OCI-LY1 (cell line): ENCODE measurements at regions not wholly inside any gene's neighbourhood (a gene's known extent, or its start where the extent isn't known, plus 50 kb on each side); places are given as distances from the start of the nearest gene placed in this dataset.

Experiments
- H2AFZ ChIP-seq: fragments of 200-600 bp; sonication (generic), shearing (Covaris generic); 2 replicates; pipeline ENCODE4 v1.6.0; 2014; ENCODE audit warnings: antibody characterized with exemption, mild to moderate bottlenecking, low read length
- H3F3A ChIP-seq: fragments of 200-600 bp; sonication (generic), shearing (Covaris generic); 2 replicates; pipeline ENCODE4 v1.6.0; 2014; ENCODE audit warnings: mild to moderate bottlenecking, antibody characterized with exemption, low read length, moderate library complexity; ENCODE audit not compliant: insufficient read depth
- H3K27ac ChIP-seq: fragments of 200-600 bp; sonication (generic); 2 replicates; pipeline ENCODE4 v1.5.1; 2014; ENCODE audit warnings: low read length, mixed run types, mild to moderate bottlenecking, low read depth; ENCODE audit not compliant: poor library complexity, severe bottlenecking
- H3K27me3 ChIP-seq: fragments of 200-600 bp; sonication (generic); 2 replicates; pipeline ENCODE4 v1.6.0; 2014; ENCODE audit warnings: antibody characterized with exemption, mild to moderate bottlenecking, low read length, moderate library complexity; ENCODE audit not compliant: insufficient read depth
- H3K36me3 ChIP-seq: fragments of 200-600 bp; sonication (generic); 2 replicates; pipeline ENCODE4 v1.6.1; 2014; ENCODE audit warnings: mild to moderate bottlenecking, antibody characterized with exemption, low read length, moderate library complexity, mixed read lengths; ENCODE audit not compliant: insufficient read depth
- H3K4me1 ChIP-seq: fragments of 200-600 bp; sonication (generic); 2 replicates; pipeline ENCODE4 v1.5.1; 2014; ENCODE audit warnings: mild to moderate bottlenecking, low read length, moderate library complexity; ENCODE audit not compliant: insufficient read depth, severe bottlenecking
- H3K4me2 ChIP-seq: fragments of 200-600 bp; sonication (generic), shearing (Covaris generic); 2 replicates; pipeline ENCODE4 v1.6.1; 2014; ENCODE audit warnings: low read length
- H3K4me3 ChIP-seq: fragments of 200-600 bp; sonication (generic); 2 replicates; pipeline ENCODE4 v1.5.1; 2014; ENCODE audit warnings: low read length, low read depth, mild to moderate bottlenecking, mixed read lengths; ENCODE audit not compliant: poor library complexity, severe bottlenecking
- H3K79me2 ChIP-seq: fragments of 200-600 bp; shearing (Covaris generic); 2 replicates; pipeline ENCODE4 v1.6.1; 2016; ENCODE audit warnings: mixed run types, low read length, mixed read lengths; ENCODE audit not compliant: insufficient read depth
- H3K9ac ChIP-seq: fragments of 200-600 bp; sonication (generic), shearing (Covaris generic); 2 replicates; pipeline ENCODE4 v1.6.1; 2014; ENCODE audit warnings: mild to moderate bottlenecking, low read length, mixed read lengths
- H3K9me2 ChIP-seq: fragments of 200-600 bp; sonication (generic), shearing (Covaris generic); 2 replicates; pipeline ENCODE4 v1.6.1; 2014; ENCODE audit warnings: low read depth, mild to moderate bottlenecking, low read length, mixed read lengths
- H3K9me3 ChIP-seq: fragments of 200-600 bp; shearing (Covaris generic); 2 replicates; pipeline ENCODE4 v1.6.1; 2014; ENCODE audit warnings: low read length, mixed read lengths
- H4K20me1 ChIP-seq: fragments of 200-600 bp; sonication (generic), shearing (Covaris generic); 2 replicates; pipeline ENCODE4 v1.6.0; 2016; ENCODE audit warnings: mild to moderate bottlenecking, low read length; ENCODE audit not compliant: insufficient read depth
- CTCF ChIP-seq: fragments of 200-600 bp; sonication (generic), shearing (Covaris generic); IDR thresholded peaks from 2 replicates; pipeline ENCODE4 v1.5.1; 2017; ENCODE audit warnings: mild to moderate bottlenecking, antibody characterized with exemption, low read length, moderate library complexity, mixed read lengths
- EZH2 ChIP-seq: fragments of 200-600 bp; sonication (generic), shearing (Covaris generic); IDR thresholded peaks from 2 replicates; pipeline ENCODE4 v1.8.0; 2017; ENCODE audit warnings: borderline replicate concordance, mixed run types, mild to moderate bottlenecking, antibody characterized with exemption, low read length, moderate library complexity, mixed read lengths

DNA sequence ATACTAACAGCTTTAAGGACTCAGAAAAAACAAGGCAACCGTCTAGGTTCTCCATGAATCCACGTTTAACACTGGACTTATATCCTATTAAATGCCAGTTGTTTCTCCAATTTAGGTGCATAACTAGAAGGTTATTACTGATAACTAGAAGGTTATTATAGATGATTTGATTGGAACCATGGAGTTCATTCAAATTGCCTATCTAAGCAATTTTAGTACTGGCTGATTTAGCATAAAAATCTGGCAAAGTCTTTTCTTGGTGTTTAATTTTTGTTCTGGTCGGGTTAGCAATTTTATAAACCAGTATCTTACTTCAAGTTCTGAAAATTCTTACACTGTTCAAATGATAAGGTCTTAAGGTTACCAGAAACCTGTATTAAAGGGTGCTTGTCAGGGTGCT is 672.8 kb upstream of the GNPDA2 start:
- no peaks in the 10 kb centered on the region for H4K20me1 ChIP-seq
- H3F3A ChIP-seq: no peaks in the 10 kb centered on the region
- no peaks in the 10 kb centered on the region for H3K9me3 ChIP-seq
- no peak overlapping the region for H3K27ac ChIP-seq
- TF ChIP-seq EZH2: no peak
- TF ChIP-seq CTCF: no peak
- H3K4me2 ChIP-seq: no peak overlapping the region
- no peaks in the 10 kb centered on the region for H3K9me2 ChIP-seq
- H3K4me1 ChIP-seq: no peaks in the 10 kb centered on the region
- H3K79me2 ChIP-seq: no peaks in the 10 kb centered on the region
- no peaks in the 10 kb centered on the region for H3K36me3 ChIP-seq
- H3K9ac ChIP-seq: no peak overlapping the region
- H2AFZ ChIP-seq: no peak overlapping the region
- no peak overlapping the region for H3K4me3 ChIP-seq
- H3K27me3 ChIP-seq: no peaks in the 10 kb centered on the region

- H2AFZ ChIP-seq: no peak overlapping the region
- H3K4me3 ChIP-seq: no peak overlapping the region
- H3K4me2 ChIP-seq: no peak overlapping the region
- TF ChIP-seq CTCF: no peak
- no peak for TF ChIP-seq EZH2
- H3K4me1 ChIP-seq: no peaks in the 10 kb centered on the region
- no peaks in the 10 kb centered on the region for H3K79me2 ChIP-seq
- H3K27ac ChIP-seq: no peak overlapping the region
- H3K9me2 ChIP-seq: no peaks in the 10 kb centered on the region
- H3K36me3 ChIP-seq: no peaks in the 10 kb centered on the region
- no peaks in the 10 kb centered on the region for H3F3A ChIP-seq
- no peaks in the 10 kb centered on the region for H4K20me1 ChIP-seq
- no peaks in the 10 kb centered on the region for H3K9me3 ChIP-seq
- H3K9ac ChIP-seq: no peak overlapping the region
- no peaks in the 10 kb centered on the region for H3K27me3 ChIP-seq
Observed at GRCh38 chr4:45385306-45385705, 659.0 kb upstream of the GNPDA2 start.

DNA sequence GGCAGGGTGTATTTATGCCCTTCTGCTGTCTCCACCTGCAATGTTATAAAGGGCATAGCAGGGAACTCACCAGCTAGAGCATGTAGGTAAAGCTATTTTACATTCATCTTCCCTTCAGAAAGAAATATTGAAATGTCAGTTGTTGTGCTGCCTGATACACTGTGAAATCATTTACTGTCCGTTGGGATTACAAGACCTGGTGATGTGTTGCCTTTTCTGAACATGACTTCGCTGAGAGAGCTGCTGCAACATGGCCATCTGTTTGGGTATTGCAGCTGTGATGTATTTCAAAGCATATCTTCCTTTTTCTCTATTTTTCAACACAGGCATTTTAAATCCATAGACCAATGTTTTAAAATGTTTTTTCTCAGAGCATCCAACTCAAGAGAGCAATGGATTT is 644.1 kb upstream of the GNPDA2 start:
- Histone ChIP-seq H3K4me2 (no peak overlapping the region), H3K36me3 (no peaks in the 10 kb centered on the region), H3K79me2 (no peaks in the 10 kb centered on the region), H3K27me3 (no peaks in the 10 kb centered on the region), H3K9ac (no peak overlapping the region), H3K4me3 (no peak overlapping the region), H3K4me1 (no peaks in the 10 kb centered on the region), H2AFZ (no peak overlapping the region), H4K20me1 (no peaks in the 10 kb centered on the region), H3K9me2 (no peaks in the 10 kb centered on the region), H3K9me3 (no peaks in the 10 kb centered on the region), H3K27ac (no peak overlapping the region), H3F3A (no peaks in the 10 kb centered on the region)
- no peak for TF ChIP-seq CTCF
- TF ChIP-seq EZH2: no peak
